Fibroblast of lung (primary cell): ENCODE measurements at regions not wholly inside any gene's neighbourhood (a gene's known extent, or its start where the extent isn't known, plus 50 kb on each side); places are given as distances from the start of the nearest gene placed in this dataset.
A peak's percentile ranks its signal among the peaks of the same experiment; 100 is the strongest.

Experiments
- DNase-seq, 2 donors: peaks; one replicate each; pipeline versions ENCODE4 v3.0.0 to v3.0.0-alpha.2; 2010; ENCODE audit warnings: low read depth in 2 of 2
- H2AFZ ChIP-seq: 2 replicates; pipeline ENCODE4 v1.5.1; 2012; ENCODE audit warnings: low read length, control low read depth, inconsistent platforms
- H3K27ac ChIP-seq: 2 replicates; pipeline ENCODE4 v1.5.1; 2011; ENCODE audit warnings: low read length, control low read depth; ENCODE audit not compliant: insufficient read depth
- H3K27me3 ChIP-seq: 2 replicates; pipeline ENCODE4 v1.5.1; 2011; ENCODE audit warnings: mild to moderate bottlenecking, low read length; ENCODE audit not compliant: control insufficient read depth, insufficient read depth
- H3K36me3 ChIP-seq: 2 replicates; pipeline ENCODE4 v1.5.1; 2011; ENCODE audit warnings: low read length; ENCODE audit not compliant: control insufficient read depth, insufficient read depth
- H3K4me1 ChIP-seq: 2 replicates; pipeline ENCODE4 v1.5.1; 2011; ENCODE audit warnings: low read length; ENCODE audit not compliant: control insufficient read depth, insufficient read depth; ENCODE audit errors: extremely low read depth
- H3K4me2 ChIP-seq: 2 replicates; pipeline ENCODE4 v1.5.1; 2011; ENCODE audit warnings: low read length, control low read depth; ENCODE audit not compliant: insufficient read depth; ENCODE audit errors: extremely low read depth
- H3K4me3 ChIP-seq, 4 experiments: fragments of 200-600 bp in 1 of 4; sonication (generic) in 1 of 4; replicated peaks in 1 of 4; 2 replicates each; pipeline ENCODE4 v1.5.1; 2011 to 2016; ENCODE audit warnings: low read length in 4 of 4, low read depth in 3 of 4, mild to moderate bottlenecking in 3 of 4, control low read depth in 2 of 4, inconsistent platforms in 1 of 4, mixed read lengths in 1 of 4; ENCODE audit not compliant: insufficient read depth in 1 of 4; ENCODE audit errors: control extremely low read depth in 1 of 4
- H3K79me2 ChIP-seq: 2 replicates; pipeline ENCODE4 v1.5.1; 2012; ENCODE audit warnings: mild to moderate bottlenecking, low read length, inconsistent platforms; ENCODE audit not compliant: control insufficient read depth, insufficient read depth
- H3K9ac ChIP-seq: 2 replicates; pipeline ENCODE4 v1.5.1; 2011; ENCODE audit warnings: mild to moderate bottlenecking, low read length, control low read depth; ENCODE audit not compliant: insufficient read depth
- H3K9me3 ChIP-seq: 2 replicates; pipeline ENCODE4 v1.5.1; 2012; ENCODE audit warnings: low read depth, low read length; ENCODE audit not compliant: control insufficient read depth, insufficient read depth
- H4K20me1 ChIP-seq: 2 replicates; pipeline ENCODE4 v1.5.1; 2011; ENCODE audit warnings: low read length; ENCODE audit not compliant: control insufficient read depth, insufficient read depth; ENCODE audit errors: extremely low read depth
- EZH2 ChIP-seq: IDR thresholded peaks from 2 replicates; pipeline ENCODE4 v1.5.1; 2012; ENCODE audit warnings: low read length, control low read depth, mild to moderate bottlenecking; ENCODE audit errors: missing control alignments
- TF ChIP-seq, protein P1 (sequence below), 2 donors: IDR thresholded peaks in 1 of 2; conservative IDR thresholded peaks in 1 of 2; 1 replicate in 1 of 2; 2 replicates in 1 of 2; pipeline ENCODE4 v1.5.1; 2011 to 2012; ENCODE audit warnings: low read length in 2 of 2, control low read depth in 1 of 2, inconsistent platforms in 1 of 2, low read depth in 1 of 2, mild to moderate bottlenecking in 1 of 2

DNA sequence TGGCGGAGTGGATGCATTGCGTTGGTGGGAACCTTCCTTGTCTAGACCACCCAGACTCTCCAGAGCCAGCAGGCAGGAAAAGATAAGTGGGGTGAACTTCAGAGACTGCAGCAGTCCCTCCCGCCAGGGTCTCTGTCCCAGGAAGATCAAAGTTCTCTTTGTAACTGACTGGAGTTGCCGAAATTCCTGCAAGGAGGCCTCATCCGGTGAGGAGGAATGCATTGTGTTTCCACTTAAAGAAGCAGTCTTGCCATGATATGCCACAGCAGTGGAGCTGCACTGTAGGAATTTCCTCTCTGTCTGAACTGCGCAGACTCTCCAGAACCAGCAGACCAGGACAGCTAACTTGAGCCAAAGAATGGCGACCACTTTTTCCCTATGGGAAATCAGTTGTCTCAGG lies 1190.4 kb downstream of the TECRL start:
- no peak for DNase-seq
- Histone ChIP-seq H3K27me3 (no peaks in the 10 kb centered on the region), H3K4me3 (no peak overlapping the region), H3K4me2 (no peak overlapping the region), H3K4me1 (no peaks in the 10 kb centered on the region), H3K27ac (no peak overlapping the region), H3K36me3 (no peaks in the 10 kb centered on the region), H3K9me3 (no peaks in the 10 kb centered on the region), H3K9ac (no peak overlapping the region), H4K20me1 (no peaks in the 10 kb centered on the region), H2AFZ (no peak overlapping the region), H3K79me2 (no peaks in the 10 kb centered on the region)
- TF ChIP-seq, protein P1, sequence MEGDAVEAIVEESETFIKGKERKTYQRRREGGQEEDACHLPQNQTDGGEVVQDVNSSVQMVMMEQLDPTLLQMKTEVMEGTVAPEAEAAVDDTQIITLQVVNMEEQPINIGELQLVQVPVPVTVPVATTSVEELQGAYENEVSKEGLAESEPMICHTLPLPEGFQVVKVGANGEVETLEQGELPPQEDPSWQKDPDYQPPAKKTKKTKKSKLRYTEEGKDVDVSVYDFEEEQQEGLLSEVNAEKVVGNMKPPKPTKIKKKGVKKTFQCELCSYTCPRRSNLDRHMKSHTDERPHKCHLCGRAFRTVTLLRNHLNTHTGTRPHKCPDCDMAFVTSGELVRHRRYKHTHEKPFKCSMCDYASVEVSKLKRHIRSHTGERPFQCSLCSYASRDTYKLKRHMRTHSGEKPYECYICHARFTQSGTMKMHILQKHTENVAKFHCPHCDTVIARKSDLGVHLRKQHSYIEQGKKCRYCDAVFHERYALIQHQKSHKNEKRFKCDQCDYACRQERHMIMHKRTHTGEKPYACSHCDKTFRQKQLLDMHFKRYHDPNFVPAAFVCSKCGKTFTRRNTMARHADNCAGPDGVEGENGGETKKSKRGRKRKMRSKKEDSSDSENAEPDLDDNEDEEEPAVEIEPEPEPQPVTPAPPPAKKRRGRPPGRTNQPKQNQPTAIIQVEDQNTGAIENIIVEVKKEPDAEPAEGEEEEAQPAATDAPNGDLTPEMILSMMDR (conservative IDR thresholded peaks at IDR 0.05 in 1 of 2, IDR thresholded peaks at IDR 0.05 in 1 of 2; ENCODE audit: low read depth in 1 of 2, low read length in 2 of 2) = no peak
- TF ChIP-seq EZH2 = no peak

DNA sequence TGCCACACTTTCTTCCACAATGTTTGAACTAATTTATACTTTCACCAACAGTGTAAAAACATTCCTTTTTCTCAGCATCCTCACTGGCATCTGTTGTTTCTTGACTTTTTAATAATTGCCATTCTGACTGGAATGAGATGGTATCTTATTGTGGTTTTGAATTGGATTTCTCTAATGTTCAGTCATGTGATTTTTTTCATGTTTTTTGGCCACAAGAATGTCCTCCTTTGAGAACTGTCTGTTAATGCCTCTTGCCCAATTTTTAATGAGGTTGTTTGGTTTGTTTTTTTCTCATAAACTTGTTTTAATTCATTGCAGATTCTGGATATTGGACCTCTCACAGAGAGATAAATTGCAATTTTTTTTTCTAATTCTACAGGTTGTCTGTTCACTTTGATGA lies 1195.2 kb downstream of the TECRL start:
- DNase-seq = no peak
- no peak for TF ChIP-seq EZH2
- TF ChIP-seq, protein P1 (conservative IDR thresholded peaks at IDR 0.05 in 1 of 2, IDR thresholded peaks at IDR 0.05 in 1 of 2; ENCODE audit: low read depth in 1 of 2, low read length in 2 of 2) = no peak

DNA sequence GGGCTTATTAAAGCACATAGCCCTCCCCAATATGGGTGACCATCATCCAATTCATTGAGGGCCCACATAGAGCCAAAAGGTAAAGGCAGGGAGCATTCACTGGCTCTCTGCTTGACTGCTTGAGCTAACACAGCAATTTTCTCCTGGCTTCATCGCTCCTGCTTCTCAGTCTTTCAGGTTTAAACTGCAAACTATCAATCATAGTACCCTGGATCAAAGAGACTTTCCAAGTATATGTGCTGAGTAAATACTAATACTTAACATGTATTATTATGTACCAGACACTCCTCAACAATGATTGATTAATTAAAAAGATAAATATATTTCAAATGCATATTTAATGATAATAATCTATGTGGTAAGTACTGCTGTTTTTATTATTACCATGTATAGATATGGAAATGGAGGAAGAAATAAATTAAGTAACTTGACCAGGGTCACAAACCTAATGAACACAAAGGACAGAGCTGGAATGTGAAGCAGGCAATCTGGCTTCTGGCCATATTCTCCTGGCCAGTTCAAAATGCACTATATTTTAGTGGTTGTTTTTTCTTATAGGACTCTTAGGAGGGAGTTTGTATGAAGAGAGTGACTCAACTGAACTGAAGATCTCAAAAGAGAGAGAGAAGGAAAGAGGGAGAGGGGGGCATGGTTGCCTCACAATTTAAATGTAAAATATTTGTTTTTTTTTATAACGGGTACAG lies 1197.3 kb downstream of the TECRL start:
- peak in 1 of 2 donors; percentile 3 for DNase-seq
- Histone ChIP-seq H3K9ac (no peak overlapping the region), H3K4me2 (no peak overlapping the region), H3K4me1 (no peaks in the 10 kb centered on the region), H3K27me3 (no peaks in the 10 kb centered on the region), H3K79me2 (no peaks in the 10 kb centered on the region), H4K20me1 (no peaks in the 10 kb centered on the region), H3K9me3 (no peaks in the 10 kb centered on the region), H3K27ac (no peak overlapping the region), H2AFZ (no peak overlapping the region), H3K4me3 (no peak overlapping the region), H3K36me3 (no peaks in the 10 kb centered on the region)
- TF ChIP-seq, protein P1 (conservative IDR thresholded peaks at IDR 0.05 in 1 of 2, IDR thresholded peaks at IDR 0.05 in 1 of 2; ENCODE audit: low read depth in 1 of 2, low read length in 2 of 2) = no peak
- TF ChIP-seq EZH2 = no peak

More for the DNA sequence above, 1195.2 kb downstream of the TECRL start:
- Histone ChIP-seq H3K4me2 (no peak overlapping the region), H3K4me3 (no peak overlapping the region), H3K9me3 (no peaks in the 10 kb centered on the region), H3K27me3 (no peaks in the 10 kb centered on the region), H3K27ac (no peak overlapping the region), H3K36me3 (no peaks in the 10 kb centered on the region), H4K20me1 (no peaks in the 10 kb centered on the region), H2AFZ (no peak overlapping the region), H3K9ac (no peak overlapping the region), H3K4me1 (no peaks in the 10 kb centered on the region), H3K79me2 (no peaks in the 10 kb centered on the region)
